ENCODE measurements at regions not wholly inside any gene's neighbourhood (a gene's known extent, or its start where the extent isn't known, plus 50 kb on each side); places are given as distances from the start of the nearest gene placed in this dataset.

DNA sequence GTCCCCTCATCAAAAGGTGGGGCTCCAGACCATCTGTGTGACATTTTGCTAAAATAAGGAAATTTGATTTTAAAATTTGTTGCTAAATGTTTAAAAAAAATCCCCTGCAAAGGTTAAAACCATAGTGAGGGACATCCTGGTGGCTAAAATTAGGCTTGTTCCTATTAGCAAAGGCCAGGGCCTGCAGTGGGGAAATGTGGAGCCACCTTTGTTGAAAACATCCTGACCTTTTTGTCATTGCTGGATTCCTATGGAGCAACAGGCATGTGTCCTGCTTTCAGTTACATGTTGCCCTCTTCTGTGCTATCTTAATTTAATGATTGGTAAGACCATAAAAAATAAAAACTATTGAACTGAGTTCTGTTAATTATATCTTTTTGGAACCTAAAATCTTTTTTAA is 524.3 kb downstream of the KCTD12 start:
- TF ChIP-seq, protein P1, sequence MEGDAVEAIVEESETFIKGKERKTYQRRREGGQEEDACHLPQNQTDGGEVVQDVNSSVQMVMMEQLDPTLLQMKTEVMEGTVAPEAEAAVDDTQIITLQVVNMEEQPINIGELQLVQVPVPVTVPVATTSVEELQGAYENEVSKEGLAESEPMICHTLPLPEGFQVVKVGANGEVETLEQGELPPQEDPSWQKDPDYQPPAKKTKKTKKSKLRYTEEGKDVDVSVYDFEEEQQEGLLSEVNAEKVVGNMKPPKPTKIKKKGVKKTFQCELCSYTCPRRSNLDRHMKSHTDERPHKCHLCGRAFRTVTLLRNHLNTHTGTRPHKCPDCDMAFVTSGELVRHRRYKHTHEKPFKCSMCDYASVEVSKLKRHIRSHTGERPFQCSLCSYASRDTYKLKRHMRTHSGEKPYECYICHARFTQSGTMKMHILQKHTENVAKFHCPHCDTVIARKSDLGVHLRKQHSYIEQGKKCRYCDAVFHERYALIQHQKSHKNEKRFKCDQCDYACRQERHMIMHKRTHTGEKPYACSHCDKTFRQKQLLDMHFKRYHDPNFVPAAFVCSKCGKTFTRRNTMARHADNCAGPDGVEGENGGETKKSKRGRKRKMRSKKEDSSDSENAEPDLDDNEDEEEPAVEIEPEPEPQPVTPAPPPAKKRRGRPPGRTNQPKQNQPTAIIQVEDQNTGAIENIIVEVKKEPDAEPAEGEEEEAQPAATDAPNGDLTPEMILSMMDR (IDR thresholded peaks at IDR 0.05; ENCODE audit: low read depth, low read length, missing input control), result no peak
- TF ChIP-seq, protein P2, sequence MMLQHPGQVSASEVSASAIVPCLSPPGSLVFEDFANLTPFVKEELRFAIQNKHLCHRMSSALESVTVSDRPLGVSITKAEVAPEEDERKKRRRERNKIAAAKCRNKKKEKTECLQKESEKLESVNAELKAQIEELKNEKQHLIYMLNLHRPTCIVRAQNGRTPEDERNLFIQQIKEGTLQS (IDR thresholded peaks at IDR 0.05), result no peak
- TF ChIP-seq, protein P3, sequence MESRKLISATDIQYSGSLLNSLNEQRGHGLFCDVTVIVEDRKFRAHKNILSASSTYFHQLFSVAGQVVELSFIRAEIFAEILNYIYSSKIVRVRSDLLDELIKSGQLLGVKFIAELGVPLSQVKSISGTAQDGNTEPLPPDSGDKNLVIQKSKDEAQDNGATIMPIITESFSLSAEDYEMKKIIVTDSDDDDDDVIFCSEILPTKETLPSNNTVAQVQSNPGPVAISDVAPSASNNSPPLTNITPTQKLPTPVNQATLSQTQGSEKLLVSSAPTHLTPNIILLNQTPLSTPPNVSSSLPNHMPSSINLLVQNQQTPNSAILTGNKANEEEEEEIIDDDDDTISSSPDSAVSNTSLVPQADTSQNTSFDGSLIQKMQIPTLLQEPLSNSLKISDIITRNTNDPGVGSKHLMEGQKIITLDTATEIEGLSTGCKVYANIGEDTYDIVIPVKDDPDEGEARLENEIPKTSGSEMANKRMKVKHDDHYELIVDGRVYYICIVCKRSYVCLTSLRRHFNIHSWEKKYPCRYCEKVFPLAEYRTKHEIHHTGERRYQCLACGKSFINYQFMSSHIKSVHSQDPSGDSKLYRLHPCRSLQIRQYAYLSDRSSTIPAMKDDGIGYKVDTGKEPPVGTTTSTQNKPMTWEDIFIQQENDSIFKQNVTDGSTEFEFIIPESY (IDR thresholded peaks at IDR 0.05), result no peak
- no peak for TF ChIP-seq RAD21 (IDR thresholded peaks at IDR 0.05)
- no peak for TF ChIP-seq SP1 (IDR thresholded peaks at IDR 0.05)
- TF ChIP-seq GABPA (IDR thresholded peaks at IDR 0.05 in 1 of 2, conservative IDR thresholded peaks at IDR 0.05 in 1 of 2), result no peak
- TF ChIP-seq HNF4A (conservative IDR thresholded peaks at IDR 0.05), result no peak
- TF ChIP-seq EGR1 (IDR thresholded peaks at IDR 0.05; ENCODE audit: low read depth in 2 of 2), result no peak
- TF ChIP-seq FOXA1 (IDR thresholded peaks at IDR 0.05), result no peak
- TF ChIP-seq, protein P4, sequence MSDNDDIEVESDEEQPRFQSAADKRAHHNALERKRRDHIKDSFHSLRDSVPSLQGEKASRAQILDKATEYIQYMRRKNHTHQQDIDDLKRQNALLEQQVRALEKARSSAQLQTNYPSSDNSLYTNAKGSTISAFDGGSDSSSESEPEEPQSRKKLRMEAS (IDR thresholded peaks at IDR 0.05), result no peak
- no peak for TF ChIP-seq YY1 (IDR thresholded peaks at IDR 0.05)
- TF ChIP-seq, protein P5, sequence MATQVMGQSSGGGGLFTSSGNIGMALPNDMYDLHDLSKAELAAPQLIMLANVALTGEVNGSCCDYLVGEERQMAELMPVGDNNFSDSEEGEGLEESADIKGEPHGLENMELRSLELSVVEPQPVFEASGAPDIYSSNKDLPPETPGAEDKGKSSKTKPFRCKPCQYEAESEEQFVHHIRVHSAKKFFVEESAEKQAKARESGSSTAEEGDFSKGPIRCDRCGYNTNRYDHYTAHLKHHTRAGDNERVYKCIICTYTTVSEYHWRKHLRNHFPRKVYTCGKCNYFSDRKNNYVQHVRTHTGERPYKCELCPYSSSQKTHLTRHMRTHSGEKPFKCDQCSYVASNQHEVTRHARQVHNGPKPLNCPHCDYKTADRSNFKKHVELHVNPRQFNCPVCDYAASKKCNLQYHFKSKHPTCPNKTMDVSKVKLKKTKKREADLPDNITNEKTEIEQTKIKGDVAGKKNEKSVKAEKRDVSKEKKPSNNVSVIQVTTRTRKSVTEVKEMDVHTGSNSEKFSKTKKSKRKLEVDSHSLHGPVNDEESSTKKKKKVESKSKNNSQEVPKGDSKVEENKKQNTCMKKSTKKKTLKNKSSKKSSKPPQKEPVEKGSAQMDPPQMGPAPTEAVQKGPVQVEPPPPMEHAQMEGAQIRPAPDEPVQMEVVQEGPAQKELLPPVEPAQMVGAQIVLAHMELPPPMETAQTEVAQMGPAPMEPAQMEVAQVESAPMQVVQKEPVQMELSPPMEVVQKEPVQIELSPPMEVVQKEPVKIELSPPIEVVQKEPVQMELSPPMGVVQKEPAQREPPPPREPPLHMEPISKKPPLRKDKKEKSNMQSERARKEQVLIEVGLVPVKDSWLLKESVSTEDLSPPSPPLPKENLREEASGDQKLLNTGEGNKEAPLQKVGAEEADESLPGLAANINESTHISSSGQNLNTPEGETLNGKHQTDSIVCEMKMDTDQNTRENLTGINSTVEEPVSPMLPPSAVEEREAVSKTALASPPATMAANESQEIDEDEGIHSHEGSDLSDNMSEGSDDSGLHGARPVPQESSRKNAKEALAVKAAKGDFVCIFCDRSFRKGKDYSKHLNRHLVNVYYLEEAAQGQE (IDR thresholded peaks at IDR 0.05), result no peak
- no peak for TF ChIP-seq JUND (IDR thresholded peaks at IDR 0.05)
- no peak for TF ChIP-seq TAF1 (conservative IDR thresholded peaks at IDR 0.05)

Measured in liver (tissue), 3 donors.